ENCODE measurements at regions not wholly inside any gene's neighbourhood (a gene's known extent, or its start where the extent isn't known, plus 50 kb on each side); places are given as distances from the start of the nearest gene placed in this dataset.

DNA sequence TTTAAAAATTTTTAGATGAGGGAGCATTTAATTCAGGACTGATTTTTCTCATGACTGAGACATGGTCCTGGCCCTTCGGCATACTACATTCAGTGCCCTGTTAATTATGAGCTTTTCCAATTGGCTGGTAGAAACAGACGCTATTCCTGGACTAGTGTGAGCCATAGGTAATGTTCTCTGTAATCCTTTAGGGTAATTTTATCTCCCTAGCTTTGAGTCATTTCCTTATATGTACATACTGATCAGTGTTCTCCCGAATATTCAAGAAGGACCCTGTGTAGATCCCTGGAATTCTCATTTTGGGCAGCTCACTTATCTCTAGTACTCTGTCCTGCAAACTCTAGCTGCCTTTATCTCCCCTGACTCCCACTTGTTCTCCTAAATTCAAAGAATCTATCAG is 92.6 kb upstream of the NPY start:
- TF ChIP-seq, protein P1, sequence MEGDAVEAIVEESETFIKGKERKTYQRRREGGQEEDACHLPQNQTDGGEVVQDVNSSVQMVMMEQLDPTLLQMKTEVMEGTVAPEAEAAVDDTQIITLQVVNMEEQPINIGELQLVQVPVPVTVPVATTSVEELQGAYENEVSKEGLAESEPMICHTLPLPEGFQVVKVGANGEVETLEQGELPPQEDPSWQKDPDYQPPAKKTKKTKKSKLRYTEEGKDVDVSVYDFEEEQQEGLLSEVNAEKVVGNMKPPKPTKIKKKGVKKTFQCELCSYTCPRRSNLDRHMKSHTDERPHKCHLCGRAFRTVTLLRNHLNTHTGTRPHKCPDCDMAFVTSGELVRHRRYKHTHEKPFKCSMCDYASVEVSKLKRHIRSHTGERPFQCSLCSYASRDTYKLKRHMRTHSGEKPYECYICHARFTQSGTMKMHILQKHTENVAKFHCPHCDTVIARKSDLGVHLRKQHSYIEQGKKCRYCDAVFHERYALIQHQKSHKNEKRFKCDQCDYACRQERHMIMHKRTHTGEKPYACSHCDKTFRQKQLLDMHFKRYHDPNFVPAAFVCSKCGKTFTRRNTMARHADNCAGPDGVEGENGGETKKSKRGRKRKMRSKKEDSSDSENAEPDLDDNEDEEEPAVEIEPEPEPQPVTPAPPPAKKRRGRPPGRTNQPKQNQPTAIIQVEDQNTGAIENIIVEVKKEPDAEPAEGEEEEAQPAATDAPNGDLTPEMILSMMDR (IDR thresholded peaks at IDR 0.05; ENCODE audit: extremely low read depth, missing control alignments) = no peak
- no peak for DNase-seq (ENCODE audit: low spot score)

DNA sequence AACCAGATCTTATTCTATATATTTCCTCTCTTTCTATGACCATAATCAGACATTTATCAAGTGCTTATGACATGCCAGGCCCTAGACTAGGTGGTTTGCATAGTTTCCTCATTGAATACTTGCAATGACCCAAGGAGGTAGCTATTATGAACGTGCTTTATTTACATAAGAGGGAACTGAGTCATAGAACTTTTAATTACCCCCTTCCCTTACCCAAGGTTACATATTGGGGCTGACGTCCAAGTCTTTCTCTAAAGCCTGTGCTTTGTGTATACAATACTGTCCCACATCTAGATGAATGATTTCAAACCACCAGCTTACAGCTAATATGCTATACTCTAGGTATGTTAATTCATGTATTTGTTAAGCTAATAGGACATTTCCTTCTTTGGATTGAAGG is 91.9 kb upstream of the NPY start:
- TF ChIP-seq, protein P1 (IDR thresholded peaks at IDR 0.05; ENCODE audit: extremely low read depth, missing control alignments) = no peak
- DNase-seq (ENCODE audit: low spot score) = no peak

DNA sequence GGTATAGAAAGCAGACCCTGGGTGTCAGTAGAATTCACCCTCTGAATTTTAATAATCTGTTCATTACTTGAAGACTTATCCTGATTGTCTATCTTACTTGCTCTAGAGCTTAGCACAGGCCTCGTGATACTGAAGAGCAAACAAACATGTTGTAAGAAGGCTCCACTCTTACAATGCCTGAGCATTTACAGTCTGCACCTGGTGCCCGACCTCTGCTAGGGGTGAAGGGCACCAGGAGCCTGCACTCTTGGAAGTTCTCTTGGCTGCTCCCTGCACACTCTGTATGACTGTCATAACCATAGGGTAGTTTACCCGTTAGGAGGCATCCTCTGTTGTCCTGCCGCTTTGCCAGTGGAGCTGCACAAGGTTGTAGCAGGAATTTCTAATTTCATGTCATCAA is 91.3 kb upstream of the NPY start:
- no peak for DNase-seq (ENCODE audit: low spot score)
- TF ChIP-seq, protein P1 (IDR thresholded peaks at IDR 0.05; ENCODE audit: extremely low read depth, missing control alignments) = no peak

DNA sequence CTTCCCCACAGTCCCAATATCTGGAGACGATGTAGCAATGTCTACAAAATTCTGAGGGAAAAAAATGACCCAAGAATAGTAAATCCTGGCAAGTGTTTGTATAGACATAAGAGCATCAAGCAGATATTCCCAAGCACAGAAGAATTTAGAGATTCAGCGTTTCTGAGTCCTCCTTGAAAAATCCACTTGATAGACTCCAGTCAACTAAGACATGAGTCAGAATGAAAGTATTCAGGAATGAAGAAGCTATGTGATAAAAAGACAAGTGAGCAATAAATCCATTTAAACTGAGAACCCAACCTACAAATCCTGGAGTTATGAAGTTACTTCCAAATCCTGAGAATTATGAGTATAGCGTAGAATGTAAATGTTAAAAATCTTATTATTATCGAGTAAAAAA is 86.1 kb upstream of the NPY start:
- no peak for DNase-seq (ENCODE audit: low spot score)
- TF ChIP-seq, protein P1 (IDR thresholded peaks at IDR 0.05; ENCODE audit: extremely low read depth, missing control alignments) = no peak

GRCh38 chr7:24199978-24200377 is 84.0 kb upstream of the NPY start:
- no peak for DNase-seq (ENCODE audit: low spot score)
- TF ChIP-seq, protein P1 (IDR thresholded peaks at IDR 0.05; ENCODE audit: extremely low read depth, missing control alignments) = no peak

GRCh38 chr7:24200407-24200966 is 83.5 kb upstream of the NPY start:
- TF ChIP-seq, protein P1 (IDR thresholded peaks at IDR 0.05; ENCODE audit: extremely low read depth, missing control alignments) = no peak
- DNase-seq (ENCODE audit: low spot score) = no peak

DNA sequence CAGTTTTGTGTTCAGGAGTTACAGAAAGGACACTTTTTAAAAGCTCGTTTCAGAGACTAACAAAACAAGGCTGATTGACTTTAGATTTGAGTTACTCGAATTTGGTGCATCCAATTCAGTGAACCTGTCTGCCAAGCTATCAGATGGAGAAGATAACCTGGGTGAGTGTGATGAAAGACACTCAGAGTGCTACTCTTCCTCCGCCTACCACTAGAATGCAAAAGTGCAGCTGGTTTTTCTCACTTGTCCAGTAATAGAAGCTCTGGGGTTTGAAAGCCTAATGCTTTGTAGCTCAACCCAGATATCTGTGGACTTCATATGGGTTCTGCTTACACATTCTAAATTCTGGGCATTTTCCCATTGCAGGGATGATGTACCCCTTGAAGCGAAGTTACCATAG is 82.8 kb upstream of the NPY start:
- TF ChIP-seq, protein P1 (IDR thresholded peaks at IDR 0.05; ENCODE audit: extremely low read depth, missing control alignments) = no peak
- no peak for DNase-seq (ENCODE audit: low spot score)

Data from GM20000 (cell line).